Kasumi-1 (cell line): ENCODE measurements at regions not wholly inside any gene's neighbourhood (a gene's known extent, or its start where the extent isn't known, plus 50 kb on each side); places are given as distances from the start of the nearest gene placed in this dataset.
"Not testable (repeated sequence)": the region's sequence is repeated elsewhere in the genome, so short reads cannot be mapped to it uniquely, and the experiment has no call there.

ENCODE experiments used
- DNase-seq, 2 experiments: peaks; one replicate each; lab custom pipeline; 2025; lab: John Stamatoyannopoulos, UW

DNA sequence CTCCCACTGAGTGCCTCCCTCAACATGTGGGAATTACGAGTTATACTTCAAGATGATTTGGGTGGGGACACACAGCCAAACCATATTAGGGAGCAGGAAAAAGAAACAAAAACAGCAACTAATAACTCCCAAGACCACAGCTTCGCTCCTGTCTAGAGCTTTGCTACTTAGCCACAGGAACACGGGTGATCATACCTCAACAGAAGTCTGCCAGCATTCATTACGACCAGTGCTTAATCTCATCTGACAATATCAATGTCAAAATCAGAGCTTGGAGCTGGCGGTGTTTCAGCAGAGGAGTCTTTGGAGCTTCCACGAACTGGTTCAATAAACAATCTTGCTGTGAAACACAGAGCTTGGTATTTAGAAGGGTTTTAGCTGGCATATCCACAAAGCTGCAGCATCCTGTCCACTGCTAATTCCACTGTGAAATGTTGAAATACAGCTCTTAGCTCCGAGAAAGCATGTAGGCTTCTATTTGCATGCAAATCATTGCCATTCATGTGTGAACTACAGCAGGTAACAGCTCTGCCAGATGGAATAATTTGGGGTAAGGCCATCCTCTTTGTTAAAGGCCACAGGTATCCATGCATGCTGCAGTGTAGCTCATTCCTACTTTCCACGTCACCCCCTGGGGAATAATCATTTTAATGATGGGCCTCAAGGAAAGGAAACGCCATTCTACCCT lies 128.4 kb upstream of the GOT2 start:
- DNase-seq: no peak

- peak; percentile 89 to 91 for DNase-seq
These were observed 126.0 kb upstream of the GOT2 start for GRCh38 chr16:58859958-58860669.

GRCh38 chr16:58858577-58858976 lies 124.5 kb upstream of the GOT2 start:
- DNase-seq: not testable (repeated sequence)

DNA sequence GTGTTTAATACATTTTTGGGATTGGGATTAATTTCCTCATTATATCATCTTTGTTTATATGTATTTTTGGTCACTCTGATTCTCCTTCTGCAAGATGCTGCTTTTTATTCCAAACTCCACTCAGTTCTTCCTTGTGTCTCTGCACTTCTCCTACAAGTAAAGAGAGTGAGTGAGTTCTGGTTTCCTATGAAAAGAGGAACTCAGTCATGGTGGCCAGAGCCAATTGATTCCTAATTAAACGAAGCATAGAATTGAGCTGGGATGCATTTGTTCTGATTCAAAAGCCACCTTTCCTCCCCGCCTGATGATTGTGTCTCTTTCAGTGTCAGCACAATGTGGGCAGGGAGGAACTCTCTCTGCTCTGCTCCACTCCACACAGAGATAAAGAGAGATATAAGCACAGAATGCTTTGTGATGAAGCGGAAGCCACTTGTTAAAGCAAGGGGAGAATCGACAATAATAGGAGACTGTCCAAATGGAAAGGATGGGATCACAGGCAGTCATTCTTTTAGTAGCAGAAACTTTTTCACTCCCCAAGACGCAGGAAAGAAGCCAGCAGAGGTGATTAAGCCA lies 121.3 kb upstream of the GOT2 start:
- DNase-seq: peak; percentile 30 to 39

- DNase-seq: no peak
These were observed 120.0 kb upstream of the GOT2 start for GRCh38 chr16:58853854-58854791.

DNA sequence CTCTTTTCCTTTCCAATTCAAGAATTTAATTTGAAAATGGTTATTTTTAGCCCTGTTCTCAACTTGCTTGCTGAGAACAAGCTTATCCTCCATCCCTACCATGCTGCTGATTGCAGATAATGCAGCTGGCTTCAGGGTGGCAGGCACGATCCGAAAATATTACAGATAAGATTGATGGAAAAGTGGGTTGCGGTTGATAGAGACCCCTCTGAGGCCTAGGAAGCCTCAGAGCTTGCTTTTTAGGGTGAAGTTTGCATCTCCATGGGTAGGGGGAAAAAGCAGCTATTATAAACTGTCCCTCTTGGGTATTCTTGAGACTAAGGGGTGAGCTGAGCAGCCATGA lies 116.5 kb upstream of the GOT2 start:
- no peak for DNase-seq

GRCh38 chr16:58850019-58850677 lies 116.0 kb upstream of the GOT2 start:
- DNase-seq: no peak

DNA sequence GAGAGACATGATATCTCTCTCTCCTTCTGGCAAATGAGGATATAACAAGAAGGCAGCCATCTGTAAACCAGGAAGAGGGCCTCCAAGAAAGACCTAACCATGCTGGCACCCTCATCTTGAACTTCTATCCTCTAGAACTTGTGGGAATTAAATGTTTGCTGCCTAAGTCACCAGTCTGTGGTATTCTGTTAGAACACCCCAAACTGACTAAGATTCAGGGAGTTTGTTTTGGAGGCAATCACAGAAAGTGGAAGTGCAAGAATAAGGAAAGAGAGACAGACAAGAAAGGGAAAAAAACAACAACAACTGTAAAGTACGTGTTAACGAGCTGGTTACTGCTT lies 114.5 kb upstream of the GOT2 start:
- no peak for DNase-seq

- no peak for DNase-seq
These were observed 114.0 kb upstream of the GOT2 start for GRCh38 chr16:58847902-58848661.

DNA sequence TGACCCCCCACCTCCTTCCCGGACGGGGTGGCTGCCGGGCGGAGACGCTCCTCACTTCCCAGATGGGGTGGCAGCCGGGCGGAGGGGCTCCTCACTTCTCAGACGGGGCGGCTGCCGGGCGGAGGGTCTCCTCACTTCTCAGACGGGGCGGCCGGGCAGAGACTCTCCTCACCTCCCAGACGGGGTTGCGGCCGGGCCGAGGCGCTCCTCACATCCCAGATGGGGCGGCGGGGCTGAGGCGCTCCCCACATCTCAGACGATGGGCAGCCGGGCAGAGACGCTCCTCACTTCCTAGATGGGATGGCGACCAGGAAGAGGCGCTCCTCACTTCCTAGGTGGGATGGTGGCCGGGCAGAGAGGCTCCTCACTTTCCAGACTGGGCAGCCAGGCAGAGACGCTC lies 112.1 kb upstream of the GOT2 start:
- DNase-seq: not testable (repeated sequence)

GRCh38 chr16:58843675-58844074 lies 109.6 kb upstream of the GOT2 start:
- peak; percentile 82 to 88 for DNase-seq

DNA sequence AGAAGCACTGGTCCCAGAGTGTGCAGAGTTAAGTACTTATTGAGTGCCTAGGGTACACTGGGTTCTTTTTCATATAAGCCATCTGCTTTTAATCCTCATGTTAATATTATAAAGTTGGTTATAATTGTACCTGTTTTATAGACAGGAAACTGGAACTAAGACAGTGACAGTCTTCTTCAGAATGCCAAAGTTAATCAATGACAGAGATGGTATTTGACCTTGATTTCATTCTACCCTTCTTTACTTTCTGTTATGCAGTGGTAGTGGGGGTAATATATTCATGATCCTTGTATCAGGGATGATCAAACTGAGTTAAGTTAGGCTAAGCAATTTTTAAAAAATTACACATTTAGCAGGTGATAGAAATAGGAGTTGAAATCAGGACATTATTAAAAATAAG lies 108.6 kb upstream of the GOT2 start:
- no peak for DNase-seq

- no peak for DNase-seq
These were observed 108.0 kb upstream of the GOT2 start for GRCh38 chr16:58842156-58842555.

DNA sequence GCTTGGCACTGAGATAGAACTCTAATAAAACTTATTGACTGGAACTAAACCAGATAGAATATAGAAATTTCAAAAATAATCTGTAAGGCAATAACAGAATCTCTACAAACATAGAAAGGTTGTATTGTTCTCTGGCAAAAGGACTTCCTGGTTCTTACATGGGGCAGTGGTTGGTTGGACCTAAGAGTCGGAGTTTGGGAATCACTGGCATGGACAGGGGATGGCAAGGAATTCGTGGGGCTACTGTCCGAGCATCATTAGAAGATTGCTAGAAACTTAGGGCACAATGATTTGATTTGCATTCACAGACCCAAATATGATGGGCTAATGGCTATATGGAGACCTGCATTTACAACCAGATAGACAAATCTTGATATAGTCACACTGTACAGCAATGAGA lies 103.8 kb upstream of the GOT2 start:
- DNase-seq: no peak

DNA sequence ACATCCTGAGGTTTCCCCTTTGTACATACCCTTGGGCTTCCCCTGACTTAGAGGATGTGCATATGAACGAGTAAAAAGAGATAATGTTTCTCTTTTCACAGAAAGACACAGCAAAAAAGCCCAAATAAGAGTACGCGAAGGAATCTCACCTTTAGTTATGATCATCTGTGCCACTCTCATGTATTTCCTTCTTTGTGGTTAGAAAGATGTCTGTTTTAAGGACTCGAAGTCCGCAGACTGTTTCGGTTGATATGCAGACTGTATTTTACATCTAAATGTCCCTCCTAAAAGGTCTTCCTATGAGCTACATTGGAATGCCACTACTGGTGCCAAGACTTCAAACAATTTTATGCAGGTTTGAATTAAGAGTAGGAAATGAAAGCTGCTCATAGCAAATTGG lies 102.3 kb upstream of the GOT2 start:
- DNase-seq: no peak

DNA sequence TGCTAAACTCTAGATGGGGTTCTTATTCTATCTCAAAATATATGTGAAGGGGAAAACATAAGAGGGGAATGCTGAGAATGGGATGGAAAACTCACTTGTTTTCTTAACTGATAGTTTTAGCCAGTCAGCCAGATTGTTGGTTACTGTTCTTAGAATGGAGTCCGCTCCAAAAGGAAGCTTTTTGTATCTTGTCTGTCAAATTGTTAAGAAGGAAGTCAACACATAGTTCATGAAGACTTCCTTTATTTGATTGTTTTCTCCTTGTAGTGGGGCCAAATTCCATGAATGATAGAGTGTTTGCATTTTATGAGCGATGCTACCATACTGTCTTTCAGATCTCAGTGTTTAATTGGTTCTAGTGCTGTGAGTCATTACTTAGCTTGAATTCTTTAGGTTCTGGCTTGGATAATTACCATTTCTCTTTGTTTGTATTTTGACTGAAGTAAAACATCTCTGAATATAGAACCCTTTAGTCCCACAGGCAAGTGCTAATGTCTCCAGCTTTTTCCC lies 98.3 kb upstream of the GOT2 start:
- DNase-seq: no peak

- no peak for DNase-seq
These were observed 97.3 kb upstream of the GOT2 start for GRCh38 chr16:58831386-58831785.

GRCh38 chr16:58828901-58829545 lies 94.9 kb upstream of the GOT2 start:
- no peak for DNase-seq

DNA sequence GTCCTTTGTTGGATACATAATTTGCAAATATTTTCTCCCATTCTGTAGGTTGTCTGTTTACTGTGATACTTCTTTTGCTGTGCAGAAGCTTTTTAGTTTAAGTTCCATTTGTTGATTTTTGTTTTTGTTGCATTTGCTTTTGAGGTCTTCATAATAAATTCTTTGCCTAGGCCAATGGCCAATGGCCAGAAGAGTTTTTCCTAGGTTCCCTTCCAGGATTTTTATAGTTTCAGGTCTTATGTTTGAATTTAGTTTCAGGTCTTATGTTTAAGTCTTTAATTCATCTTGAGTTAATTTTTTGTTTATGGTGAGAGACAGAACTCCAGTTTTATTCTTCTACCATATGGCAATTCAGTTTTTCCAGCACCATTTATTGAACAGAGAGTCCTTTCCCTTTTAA lies 90.1 kb upstream of the GOT2 start:
- no peak for DNase-seq

- DNase-seq: no peak
These were observed 87.8 kb upstream of the GOT2 start for GRCh38 chr16:58821886-58822285.

DNA sequence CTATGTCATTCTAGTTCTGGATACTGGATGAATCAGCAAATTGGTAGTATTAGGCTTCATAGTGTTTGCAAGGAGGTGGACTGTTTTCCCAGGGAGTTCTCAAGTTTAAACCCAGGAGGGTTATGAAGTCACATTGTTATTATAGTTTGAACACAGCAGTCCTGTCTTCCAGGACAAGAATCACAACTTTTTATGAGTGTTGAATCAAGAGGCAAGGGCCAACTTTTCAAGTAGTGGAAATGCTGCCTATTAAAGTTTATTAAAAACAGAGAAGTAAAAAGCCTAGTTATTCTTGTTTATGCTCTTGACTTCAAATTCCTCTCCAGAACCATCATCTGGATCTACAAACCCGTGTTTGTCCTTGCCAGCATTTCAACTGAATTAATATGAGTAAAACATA lies 86.3 kb upstream of the GOT2 start:
- no peak for DNase-seq
